ENCODE measurements at regions not wholly inside any gene's neighbourhood (a gene's known extent, or its start where the extent isn't known, plus 50 kb on each side); places are given as distances from the start of the nearest gene placed in this dataset.

GRCh38 chr9:118650417-118650816 lies 718.8 kb downstream of the BRINP1 start:
- no peak for DNase-seq
- H3K4me1 ChIP-seq (ENCODE audit: control insufficient read depth, insufficient read depth, low read length), result no peaks in the 10 kb centered on the region
- H3K4me1 Mint-ChIP-seq, result no peaks in the 10 kb centered on the region
- no peak overlapping the region for H3K4me3 Mint-ChIP-seq
- peaks cover 13% of the 10 kb centered on the region for H3K9me3 ChIP-seq (ENCODE audit: control insufficient read depth, low read length)
- H3K4me3 ChIP-seq (ENCODE audit: low read length), result no peak overlapping the region
- no peak for TF ChIP-seq CTCF (conservative IDR thresholded peaks at IDR 0.05)
- no peak overlapping the region for H3K9ac ChIP-seq (ENCODE audit: extremely low read depth, low read length, poor library complexity, severe bottlenecking)
- no peaks in the 10 kb centered on the region for H3K36me3 ChIP-seq (ENCODE audit: control insufficient read depth, insufficient read depth, low read length)
- no peaks in the 10 kb centered on the region for H3K27me3 ChIP-seq (ENCODE audit: control insufficient read depth, insufficient read depth, low read length, poor library complexity, severe bottlenecking)
- peaks cover 17% of the 10 kb centered on the region for H3K9me3 Mint-ChIP-seq
- H3K27me3 Mint-ChIP-seq (ENCODE audit: insufficient read depth), result no peaks in the 10 kb centered on the region
- H3K27ac Mint-ChIP-seq, result no peak overlapping the region
- no peaks in the 10 kb centered on the region for H3K36me3 Mint-ChIP-seq (ENCODE audit: low read depth)
- H3K27ac ChIP-seq (ENCODE audit: low read depth, low read length), result no peak overlapping the region

- Mint-ChIP-seq H3K27me3 (ENCODE audit: insufficient read depth) (no peaks in the 10 kb centered on the region), H3K27ac (no peak overlapping the region), H3K9me3 (peaks cover 6% of the 10 kb centered on the region), H3K4me1 (no peaks in the 10 kb centered on the region), H3K36me3 (ENCODE audit: low read depth) (no peaks in the 10 kb centered on the region), H3K4me3 (no peak overlapping the region)
- no peak overlapping the region for H3K27ac ChIP-seq (ENCODE audit: low read depth, low read length)
- H3K9ac ChIP-seq (ENCODE audit: extremely low read depth, low read length, poor library complexity, severe bottlenecking), result no peak overlapping the region
- H3K9me3 ChIP-seq (ENCODE audit: control insufficient read depth, low read length), result peaks cover 2% of the 10 kb centered on the region
- H3K36me3 ChIP-seq (ENCODE audit: control insufficient read depth, insufficient read depth, low read length), result no peaks in the 10 kb centered on the region
- DNase-seq, result no peak
- 100% methylated on average over 1 of the region's 2 CpGs; no CpG with 5 or more reads in 1 of the 2 experiments for WGBS, 2 experiments (ENCODE audit: insufficient coverage in 1 of 2, insufficient read length in 1 of 2)
- no peaks in the 10 kb centered on the region for H3K4me1 ChIP-seq (ENCODE audit: control insufficient read depth, insufficient read depth, low read length)
- no peaks in the 10 kb centered on the region for H3K27me3 ChIP-seq (ENCODE audit: control insufficient read depth, insufficient read depth, low read length, poor library complexity, severe bottlenecking)
- H3K4me3 ChIP-seq (ENCODE audit: low read length), result no peak overlapping the region
- no peak for TF ChIP-seq CTCF (conservative IDR thresholded peaks at IDR 0.05)
Measured at GRCh38 chr9:118651511-118651910, 717.7 kb downstream of the BRINP1 start.

GRCh38 chr9:118652258-118652657 lies 717.0 kb downstream of the BRINP1 start:
- H3K9ac ChIP-seq (ENCODE audit: extremely low read depth, low read length, poor library complexity, severe bottlenecking), result no peak overlapping the region
- no peak overlapping the region for H3K27ac ChIP-seq (ENCODE audit: low read depth, low read length)
- H3K27ac Mint-ChIP-seq, result no peak overlapping the region
- no peaks in the 10 kb centered on the region for H3K36me3 Mint-ChIP-seq (ENCODE audit: low read depth)
- no peaks in the 10 kb centered on the region for H3K36me3 ChIP-seq (ENCODE audit: control insufficient read depth, insufficient read depth, low read length)
- H3K4me1 Mint-ChIP-seq, result no peaks in the 10 kb centered on the region
- H3K4me3 Mint-ChIP-seq, result no peak overlapping the region
- H3K4me3 ChIP-seq (ENCODE audit: low read length), result no peak overlapping the region
- DNase-seq, result no peak
- 98% methylated on average over 2 of the region's 2 CpGs; no CpG with 5 or more reads in 1 of the 2 experiments for WGBS, 2 experiments (ENCODE audit: insufficient coverage in 1 of 2, insufficient read length in 1 of 2)
- no peaks in the 10 kb centered on the region for H3K27me3 ChIP-seq (ENCODE audit: control insufficient read depth, insufficient read depth, low read length, poor library complexity, severe bottlenecking)
- no peaks in the 10 kb centered on the region for H3K4me1 ChIP-seq (ENCODE audit: control insufficient read depth, insufficient read depth, low read length)
- no peaks in the 10 kb centered on the region for H3K9me3 Mint-ChIP-seq
- H3K9me3 ChIP-seq (ENCODE audit: control insufficient read depth, low read length), result no peaks in the 10 kb centered on the region
- no peaks in the 10 kb centered on the region for H3K27me3 Mint-ChIP-seq (ENCODE audit: insufficient read depth)
- TF ChIP-seq CTCF (conservative IDR thresholded peaks at IDR 0.05), result no peak

All from endodermal cell (in vitro differentiated cells).